ENCODE measurements at regions not wholly inside any gene's neighbourhood (a gene's known extent, or its start where the extent isn't known, plus 50 kb on each side); places are given as distances from the start of the nearest gene placed in this dataset.

DNA sequence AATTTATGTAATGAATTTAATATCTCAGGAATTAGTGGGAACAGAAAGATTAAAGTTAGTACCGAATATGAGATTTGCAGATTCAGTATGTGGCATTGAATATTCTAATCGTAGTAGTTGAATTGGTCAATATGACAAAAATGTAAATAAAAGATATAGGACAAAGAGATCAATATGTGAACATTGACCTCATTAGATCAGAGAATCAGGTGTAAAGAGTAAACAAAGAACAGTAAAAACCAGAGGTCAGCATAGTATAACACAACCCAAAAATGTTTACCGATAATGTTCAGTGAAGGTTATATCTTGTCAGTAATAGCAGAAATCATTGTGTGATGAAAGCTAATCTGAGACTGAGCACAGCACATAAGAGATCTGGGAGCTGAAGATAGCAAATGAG lies 152.0 kb downstream of the FAM83B start:
- H3K79me2 ChIP-seq (ENCODE audit: control insufficient read depth, insufficient read depth, low read length): no peaks in the 10 kb centered on the region
- H3K9me3 ChIP-seq (ENCODE audit: control insufficient read depth, low read depth, low read length): no peaks in the 10 kb centered on the region
- H3K9me1 ChIP-seq (ENCODE audit: control insufficient read depth, extremely low read depth, insufficient read depth, low read length): no peaks in the 10 kb centered on the region
- no peaks in the 10 kb centered on the region for H4K20me1 ChIP-seq (ENCODE audit: control insufficient read depth, extremely low read depth, insufficient read depth, low read length)
- no peak for DNase-seq (ENCODE audit: low read depth, low spot score)
- H3K4me2 ChIP-seq (ENCODE audit: control insufficient read depth, extremely low read depth, insufficient read depth, low read depth, low read length): no peak overlapping the region
- TF ChIP-seq CTCF (optimal IDR thresholded peaks at IDR 0.05 in 1 of 3, IDR thresholded peaks at IDR 0.05 in 1 of 3, conservative IDR thresholded peaks at IDR 0.05 in 1 of 3; ENCODE audit: extremely low read depth in 1 of 3, insufficient read depth in 2 of 3, low read length in 3 of 3) (no peak), EZH2 (IDR thresholded peaks at IDR 0.05; ENCODE audit: low read length) (no peak)
- H2AFZ ChIP-seq (ENCODE audit: control insufficient read depth, low read length): no peak overlapping the region
- H3K27ac ChIP-seq (ENCODE audit: control insufficient read depth, insufficient read depth, low read length): no peak overlapping the region
- H3K36me3 ChIP-seq (ENCODE audit: control insufficient read depth in 2 of 2, extremely low read depth in 1 of 2, insufficient read depth in 2 of 2, low read length in 2 of 2): no peaks in the 10 kb centered on the region
- no peaks in the 10 kb centered on the region for H3K27me3 ChIP-seq (ENCODE audit: control insufficient read depth, extremely low read depth, insufficient read depth, low read length)
- FAIRE-seq: no peak
- H3K4me3 ChIP-seq (ENCODE audit: control insufficient read depth in 2 of 3, extremely low read depth in 1 of 3, insufficient read depth in 2 of 3, low read depth in 1 of 3, low read length in 3 of 3): no peak overlapping the region
- dilution Hi-C loops (cut with MboI; ENCODE audit: extremely low pct_ligation_motif_present, low sequenced_read_pairs): no loop called here
- no peaks in the 10 kb centered on the region for H3K4me1 ChIP-seq (ENCODE audit: control insufficient read depth, extremely low read depth, insufficient read depth, low read length)
- no peak overlapping the region for H3K9ac ChIP-seq (ENCODE audit: control insufficient read depth, extremely low read depth, insufficient read depth, low read length)

GRCh38 chr6:55003719-55004430 lies 157.3 kb downstream of the FAM83B start:
- Histone ChIP-seq H3K9ac (ENCODE audit: control insufficient read depth, extremely low read depth, insufficient read depth, low read length) (no peak overlapping the region), H3K4me3 (ENCODE audit: control insufficient read depth in 2 of 3, extremely low read depth in 1 of 3, insufficient read depth in 2 of 3, low read depth in 1 of 3, low read length in 3 of 3) (no peak overlapping the region), H3K4me1 (ENCODE audit: control insufficient read depth, extremely low read depth, insufficient read depth, low read length) (no peaks in the 10 kb centered on the region), H3K9me3 (ENCODE audit: control insufficient read depth, low read depth, low read length) (no peaks in the 10 kb centered on the region), H3K27ac (ENCODE audit: control insufficient read depth, insufficient read depth, low read length) (no peak overlapping the region), H3K36me3 (ENCODE audit: control insufficient read depth in 2 of 2, extremely low read depth in 1 of 2, insufficient read depth in 2 of 2, low read length in 2 of 2) (no peaks in the 10 kb centered on the region), H2AFZ (ENCODE audit: control insufficient read depth, low read length) (no peak overlapping the region), H4K20me1 (ENCODE audit: control insufficient read depth, extremely low read depth, insufficient read depth, low read length) (no peaks in the 10 kb centered on the region), H3K4me2 (ENCODE audit: control insufficient read depth, extremely low read depth, insufficient read depth, low read depth, low read length) (no peak overlapping the region), H3K27me3 (ENCODE audit: control insufficient read depth, extremely low read depth, insufficient read depth, low read length) (no peaks in the 10 kb centered on the region), H3K9me1 (ENCODE audit: control insufficient read depth, extremely low read depth, insufficient read depth, low read length) (no peaks in the 10 kb centered on the region), H3K79me2 (ENCODE audit: control insufficient read depth, insufficient read depth, low read length) (no peaks in the 10 kb centered on the region)
- FAIRE-seq (no peak), DNase-seq (ENCODE audit: low read depth, low spot score) (no peak)
- TF ChIP-seq CTCF (optimal IDR thresholded peaks at IDR 0.05 in 1 of 3, IDR thresholded peaks at IDR 0.05 in 1 of 3, conservative IDR thresholded peaks at IDR 0.05 in 1 of 3; ENCODE audit: extremely low read depth in 1 of 3, insufficient read depth in 2 of 3, low read length in 3 of 3): no peak
- TF ChIP-seq EZH2 (IDR thresholded peaks at IDR 0.05; ENCODE audit: low read length): no peak
- dilution Hi-C loops (cut with MboI; ENCODE audit: extremely low pct_ligation_motif_present, low sequenced_read_pairs): no loop called here
